ENCODE measurements at regions not wholly inside any gene's neighbourhood (a gene's known extent, or its start where the extent isn't known, plus 50 kb on each side); places are given as distances from the start of the nearest gene placed in this dataset.

DNA sequence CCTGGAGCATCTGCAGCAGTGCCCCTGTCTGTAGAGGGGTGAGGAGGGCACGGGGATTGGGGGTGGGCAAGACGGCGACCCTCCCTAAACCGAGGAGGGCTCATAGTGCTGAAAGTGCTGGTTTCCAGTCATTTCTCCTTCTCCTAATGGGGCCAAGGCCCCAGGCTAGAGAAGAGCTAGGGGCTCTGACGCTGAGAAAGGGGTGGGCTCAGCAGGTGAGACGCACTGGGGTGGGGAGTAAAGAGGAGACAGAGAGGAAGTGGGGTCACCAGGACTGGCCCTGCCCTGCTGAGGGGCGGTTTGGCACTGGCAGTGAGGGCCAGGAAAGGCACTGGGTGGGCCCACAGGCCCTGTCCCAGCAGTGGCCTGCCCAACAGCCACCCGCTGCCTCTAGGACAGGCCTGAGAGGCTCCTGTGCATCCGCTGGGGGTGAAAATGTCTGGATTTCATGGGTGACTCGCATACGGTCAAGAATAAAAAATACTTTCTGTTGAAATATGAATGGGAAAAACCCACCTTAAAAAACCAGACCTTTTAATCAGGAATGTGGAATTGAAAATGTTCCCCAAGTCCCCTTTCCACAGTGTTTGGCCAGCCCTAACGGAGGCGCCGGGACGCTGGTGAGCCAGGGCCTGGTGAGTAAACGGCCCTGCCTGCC is 122.4 kb upstream of the SMURF2 start:
- TF ChIP-seq, protein P1, sequence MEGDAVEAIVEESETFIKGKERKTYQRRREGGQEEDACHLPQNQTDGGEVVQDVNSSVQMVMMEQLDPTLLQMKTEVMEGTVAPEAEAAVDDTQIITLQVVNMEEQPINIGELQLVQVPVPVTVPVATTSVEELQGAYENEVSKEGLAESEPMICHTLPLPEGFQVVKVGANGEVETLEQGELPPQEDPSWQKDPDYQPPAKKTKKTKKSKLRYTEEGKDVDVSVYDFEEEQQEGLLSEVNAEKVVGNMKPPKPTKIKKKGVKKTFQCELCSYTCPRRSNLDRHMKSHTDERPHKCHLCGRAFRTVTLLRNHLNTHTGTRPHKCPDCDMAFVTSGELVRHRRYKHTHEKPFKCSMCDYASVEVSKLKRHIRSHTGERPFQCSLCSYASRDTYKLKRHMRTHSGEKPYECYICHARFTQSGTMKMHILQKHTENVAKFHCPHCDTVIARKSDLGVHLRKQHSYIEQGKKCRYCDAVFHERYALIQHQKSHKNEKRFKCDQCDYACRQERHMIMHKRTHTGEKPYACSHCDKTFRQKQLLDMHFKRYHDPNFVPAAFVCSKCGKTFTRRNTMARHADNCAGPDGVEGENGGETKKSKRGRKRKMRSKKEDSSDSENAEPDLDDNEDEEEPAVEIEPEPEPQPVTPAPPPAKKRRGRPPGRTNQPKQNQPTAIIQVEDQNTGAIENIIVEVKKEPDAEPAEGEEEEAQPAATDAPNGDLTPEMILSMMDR (IDR thresholded peaks at IDR 0.05) = no peak
- TF ChIP-seq POLR2A (IDR thresholded peaks at IDR 0.05) = no peak

Data from thyroid gland (tissue), 4 donors.